Caco-2 (cell line): ENCODE measurements at regions not wholly inside any gene's neighbourhood (a gene's known extent, or its start where the extent isn't known, plus 50 kb on each side); places are given as distances from the start of the nearest gene placed in this dataset.

ENCODE experiments used
- BruUV-seq: library from RNA; stranded (reverse); fragments of 400-500 nt; replicated peaks from 2 replicates; lab custom pipeline; 2021; lab: Mats Ljungman, UMichigan
- CTCF ChIA-PET: fragments of 300-600 bp; sonication (Branson Sonifier 250); formaldehyde crosslinking; loops from one replicate; lab custom pipeline; 2022; ENCODE audit warnings: antibody characterized with exemption; lab: Charles Lee
- POLR2A ChIA-PET: fragments of 300-600 bp; sonication (Branson Sonifier 250); formaldehyde crosslinking; loops from one replicate; lab custom pipeline; 2022; ENCODE audit warnings: antibody characterized with exemption; lab: Charles Lee
- DNase-seq, 2 experiments: peaks; one replicate each; pipeline versions ENCODE4 v3.0.0 to v3.0.0-alpha.2; 2020 to 2022
- H3K27me3 ChIP-seq: replicated peaks from 2 replicates; pipeline ENCODE4 v1.6.0; 2011; ENCODE audit warnings: low read length; ENCODE audit not compliant: control insufficient read depth, insufficient read depth
- H3K36me3 ChIP-seq: 2 replicates; pipeline ENCODE4 v1.5.1; 2011; ENCODE audit warnings: low read length; ENCODE audit not compliant: control insufficient read depth, insufficient read depth
- H3K4me1 ChIP-seq: fragments of 250-450 bp; sonication (Bioruptor Pico); 2 replicates; pipeline ENCODE4 v1.5.1; 2020; ENCODE audit warnings: mild to moderate bottlenecking
- H3K4me3 ChIP-seq: 2 replicates; pipeline ENCODE4 v1.5.1; 2011; ENCODE audit warnings: low read depth, mild to moderate bottlenecking, control low read depth, low read length
- H3K9me3 ChIP-seq: fragments of 250-450 bp; sonication (Bioruptor Pico); 2 replicates; pipeline ENCODE4 v1.5.1; 2020; ENCODE audit warnings: mild to moderate bottlenecking, moderate library complexity
- H3K27ac Mint-ChIP-seq: one replicate; pipeline ENCODE4 v1.8.0; 2022; ENCODE audit warnings: mixed read lengths; ENCODE audit not compliant: unreplicated experiment
- H3K27me3 Mint-ChIP-seq: one replicate; pipeline ENCODE4 v1.8.0; 2022; ENCODE audit warnings: mixed read lengths; ENCODE audit not compliant: insufficient read depth, unreplicated experiment
- H3K36me3 Mint-ChIP-seq: one replicate; pipeline ENCODE4 v1.8.0; 2022; ENCODE audit warnings: mild to moderate bottlenecking, mixed read lengths; ENCODE audit not compliant: insufficient read depth, unreplicated experiment
- H3K4me1 Mint-ChIP-seq: one replicate; pipeline ENCODE4 v1.8.0; 2022; ENCODE audit warnings: low read depth, mixed read lengths; ENCODE audit not compliant: unreplicated experiment
- H3K4me3 Mint-ChIP-seq: one replicate; pipeline ENCODE4 v1.8.0; 2022; ENCODE audit warnings: mild to moderate bottlenecking, moderate library complexity, mixed read lengths; ENCODE audit not compliant: unreplicated experiment
- H3K9me3 Mint-ChIP-seq: one replicate; pipeline ENCODE4 v1.8.0; 2022; ENCODE audit warnings: mixed read lengths; ENCODE audit not compliant: unreplicated experiment
- intact Hi-C: fragments of 100-400 bp; cut with micrococcal nuclease; formaldehyde crosslinking; loops from one replicate; pipeline ENCODE4 v1.10.0; 2022; ENCODE audit not compliant: unreplicated experiment
- TF ChIP-seq, protein P1 (sequence below), 2 experiments: fragments of 200-600 bp in 1 of 2; IDR thresholded peaks; 1 replicate in 1 of 2; 2 replicates in 1 of 2; pipeline versions ENCODE4 v1.5.1 to v1.8.0; 2011 to 2022; ENCODE audit warnings: antibody characterized with exemption in 1 of 2, control low read depth in 1 of 2, inconsistent platforms in 1 of 2, low read depth in 1 of 2, low read length in 1 of 2, mild to moderate bottlenecking in 1 of 2, moderate library complexity in 1 of 2; ENCODE audit not compliant: insufficient read depth in 1 of 2, severe bottlenecking in 1 of 2, unreplicated experiment in 1 of 2

DNA sequence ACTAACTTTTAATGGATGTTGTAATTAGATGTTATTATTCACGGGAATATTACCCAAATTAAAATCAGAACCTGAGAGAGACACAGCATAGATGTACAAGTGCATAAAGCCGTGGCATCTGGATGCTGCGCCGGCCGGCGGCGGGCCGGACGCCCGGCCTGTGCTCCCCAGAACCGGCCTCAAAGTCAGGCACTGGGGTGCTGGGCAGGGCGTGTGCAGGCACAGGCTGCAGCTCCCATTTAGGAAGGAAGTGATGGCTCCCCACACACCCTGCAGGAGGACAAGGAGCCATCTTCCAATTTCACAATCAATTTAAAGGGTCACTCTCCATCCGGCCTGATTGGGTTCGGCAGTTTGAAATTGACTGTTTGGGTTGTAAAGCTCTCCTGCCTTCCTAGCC is 367.7 kb upstream of the SALL3 start:
- Mint-ChIP-seq H3K36me3 (no peaks in the 10 kb centered on the region), H3K27ac (no peak overlapping the region), H3K4me1 (no peaks in the 10 kb centered on the region), H3K27me3 (no peaks in the 10 kb centered on the region), H3K4me3 (no peak overlapping the region), H3K9me3 (peaks cover 9% of the 10 kb centered on the region)
- no peak for DNase-seq
- intact Hi-C loops, result no loop called here
- no peaks in the 10 kb centered on the region for H3K4me1 ChIP-seq
- TF ChIP-seq, protein P1, sequence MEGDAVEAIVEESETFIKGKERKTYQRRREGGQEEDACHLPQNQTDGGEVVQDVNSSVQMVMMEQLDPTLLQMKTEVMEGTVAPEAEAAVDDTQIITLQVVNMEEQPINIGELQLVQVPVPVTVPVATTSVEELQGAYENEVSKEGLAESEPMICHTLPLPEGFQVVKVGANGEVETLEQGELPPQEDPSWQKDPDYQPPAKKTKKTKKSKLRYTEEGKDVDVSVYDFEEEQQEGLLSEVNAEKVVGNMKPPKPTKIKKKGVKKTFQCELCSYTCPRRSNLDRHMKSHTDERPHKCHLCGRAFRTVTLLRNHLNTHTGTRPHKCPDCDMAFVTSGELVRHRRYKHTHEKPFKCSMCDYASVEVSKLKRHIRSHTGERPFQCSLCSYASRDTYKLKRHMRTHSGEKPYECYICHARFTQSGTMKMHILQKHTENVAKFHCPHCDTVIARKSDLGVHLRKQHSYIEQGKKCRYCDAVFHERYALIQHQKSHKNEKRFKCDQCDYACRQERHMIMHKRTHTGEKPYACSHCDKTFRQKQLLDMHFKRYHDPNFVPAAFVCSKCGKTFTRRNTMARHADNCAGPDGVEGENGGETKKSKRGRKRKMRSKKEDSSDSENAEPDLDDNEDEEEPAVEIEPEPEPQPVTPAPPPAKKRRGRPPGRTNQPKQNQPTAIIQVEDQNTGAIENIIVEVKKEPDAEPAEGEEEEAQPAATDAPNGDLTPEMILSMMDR (IDR thresholded peaks at IDR 0.05; ENCODE audit: insufficient read depth in 1 of 2, low read depth in 1 of 2, low read length in 1 of 2, severe bottlenecking in 1 of 2, unreplicated experiment in 1 of 2), result no peak
- POLR2A ChIA-PET, result no interaction called here
- no peaks in the 10 kb centered on the region for H3K36me3 ChIP-seq
- H3K27me3 ChIP-seq, result no peaks in the 10 kb centered on the region
- H3K9me3 ChIP-seq, result no peaks in the 10 kb centered on the region
- H3K4me3 ChIP-seq, result no peak overlapping the region
- CTCF ChIA-PET, result no interaction called here
- BruUV-seq, result no TSS peak

DNA sequence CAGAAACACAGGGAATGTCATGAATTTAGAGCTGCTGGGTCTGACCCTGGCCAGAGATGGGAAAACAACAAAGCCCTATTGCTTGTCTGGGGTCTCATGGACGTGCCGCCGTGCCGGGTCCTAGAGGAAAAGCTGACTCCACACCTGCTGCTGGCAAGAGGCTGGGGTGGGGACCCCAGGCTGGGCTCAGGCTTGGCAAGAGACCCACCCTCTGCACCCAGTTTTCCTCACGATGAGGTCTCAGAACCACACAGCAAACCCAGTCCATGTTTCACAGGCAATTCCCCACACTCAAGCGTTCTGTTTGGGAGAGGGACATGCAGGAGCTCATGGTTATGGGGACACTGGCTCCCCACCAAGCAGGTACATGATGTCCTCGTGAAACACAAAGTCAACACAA is 367.3 kb upstream of the SALL3 start:
- Histone ChIP-seq H3K27me3 (no peaks in the 10 kb centered on the region), H3K4me1 (no peaks in the 10 kb centered on the region), H3K36me3 (no peaks in the 10 kb centered on the region), H3K9me3 (no peaks in the 10 kb centered on the region), H3K4me3 (no peak overlapping the region)
- no peak for DNase-seq
- Mint-ChIP-seq H3K9me3 (peaks cover 9% of the 10 kb centered on the region), H3K27me3 (no peaks in the 10 kb centered on the region), H3K27ac (no peak overlapping the region), H3K4me1 (no peaks in the 10 kb centered on the region), H3K4me3 (no peak overlapping the region), H3K36me3 (no peaks in the 10 kb centered on the region)
- CTCF ChIA-PET, result no interaction called here
- no TSS peak for BruUV-seq
- intact Hi-C loops, result no loop called here
- TF ChIP-seq, protein P1 (IDR thresholded peaks at IDR 0.05; ENCODE audit: insufficient read depth in 1 of 2, low read depth in 1 of 2, low read length in 1 of 2, severe bottlenecking in 1 of 2, unreplicated experiment in 1 of 2), result no peak
- POLR2A ChIA-PET, result no interaction called here

DNA sequence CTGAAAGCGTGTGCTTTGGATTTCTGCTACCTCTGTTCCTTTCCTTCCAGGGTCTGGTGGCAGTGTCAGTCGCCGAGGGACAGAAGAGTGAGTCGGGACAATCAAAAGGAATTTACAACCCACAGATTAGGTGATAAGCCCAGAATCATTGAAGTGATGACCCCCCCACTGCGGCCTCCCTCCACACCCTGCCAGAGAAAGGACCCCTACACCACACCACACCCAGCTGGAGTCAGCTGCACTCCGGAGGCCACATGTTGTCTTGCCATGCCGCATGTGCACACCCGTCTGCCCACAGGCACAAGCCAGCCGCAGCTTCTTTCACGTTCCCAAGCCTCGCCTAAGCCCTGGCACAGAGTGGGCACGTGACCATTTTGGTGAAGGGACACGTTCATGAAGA is 366.8 kb upstream of the SALL3 start:
- POLR2A ChIA-PET, result no interaction called here
- Histone ChIP-seq H3K4me1 (no peaks in the 10 kb centered on the region), H3K36me3 (no peaks in the 10 kb centered on the region), H3K4me3 (no peak overlapping the region), H3K27me3 (no peaks in the 10 kb centered on the region), H3K9me3 (no peaks in the 10 kb centered on the region)
- no peak overlapping the region for H3K27ac Mint-ChIP-seq
- no peaks in the 10 kb centered on the region for H3K27me3 Mint-ChIP-seq
- H3K36me3 Mint-ChIP-seq, result no peaks in the 10 kb centered on the region
- intact Hi-C loops, result no loop called here
- BruUV-seq, result no TSS peak
- H3K9me3 Mint-ChIP-seq, result peaks cover 9% of the 10 kb centered on the region
- TF ChIP-seq, protein P1 (IDR thresholded peaks at IDR 0.05; ENCODE audit: insufficient read depth in 1 of 2, low read depth in 1 of 2, low read length in 1 of 2, severe bottlenecking in 1 of 2, unreplicated experiment in 1 of 2), result no peak
- no peak for DNase-seq
- CTCF ChIA-PET, result no interaction called here
- no peaks in the 10 kb centered on the region for H3K4me1 Mint-ChIP-seq
- no peak overlapping the region for H3K4me3 Mint-ChIP-seq
